Heart left ventricle (tissue), 16 donors: ENCODE measurements at regions not wholly inside any gene's neighbourhood (a gene's known extent, or its start where the extent isn't known, plus 50 kb on each side); places are given as distances from the start of the nearest gene placed in this dataset.
"Not testable (repeated sequence)": the region's sequence is repeated elsewhere in the genome, so short reads cannot be mapped to it uniquely, and the experiment has no call there.

ENCODE experiments used
- ATAC-seq, 4 donors: fragments of 200-7000 bp; cut with Tn5 transposase; one replicate each; pipeline ENCODE4 v1.9.1; 2020 to 2022; ENCODE audit warnings: moderate library complexity in 4 of 4, mild to moderate bottlenecking in 3 of 4, moderate number of reproducible peaks in 1 of 4
- DNase-seq, 5 donors: peaks; one replicate each; pipeline ENCODE4 v3.0.0-alpha.2; 2020
- H3K27ac ChIP-seq, 12 donors: fragments of 200-600 bp; sonication (generic) in 4 of 12; one replicate each; pipeline versions ENCODE4 v1.5.0 to v1.8.0; 2016 to 2022; ENCODE audit warnings: mild to moderate bottlenecking in 2 of 12
- H3K27me3 ChIP-seq, 9 donors: fragments of 200-600 bp; sonication (generic) in 2 of 9; one replicate each; pipeline versions ENCODE4 v1.5.1 to v1.8.0; 2016 to 2022; ENCODE audit warnings: mild to moderate bottlenecking in 3 of 9
- H3K36me3 ChIP-seq, 9 donors: fragments of 200-600 bp; sonication (generic) in 2 of 9; one replicate each; pipeline versions ENCODE4 v1.5.0 to v1.8.0; 2018 to 2022; ENCODE audit warnings: mild to moderate bottlenecking in 2 of 9
- H3K4me1 ChIP-seq, 12 donors: fragments of 200-600 bp; sonication (generic) in 4 of 12; one replicate each; pipeline versions ENCODE4 v1.5.0 to v1.8.0; 2016 to 2022; ENCODE audit warnings: mild to moderate bottlenecking in 3 of 12
- H3K4me3 ChIP-seq, 12 donors: fragments of 200-600 bp; sonication (generic) in 4 of 12; one replicate each; pipeline versions ENCODE4 v1.5.0 to v1.8.0; 2017 to 2022; ENCODE audit warnings: mild to moderate bottlenecking in 9 of 12, moderate library complexity in 4 of 12
- H3K9me3 ChIP-seq, 12 donors: fragments of 200-600 bp; sonication (generic) in 4 of 12; one replicate each; pipeline versions ENCODE4 v1.5.0 to v1.8.0; 2016 to 2022; ENCODE audit warnings: mild to moderate bottlenecking in 1 of 12
- POLR2A ChIP-seq, 2 donors: fragments of 450-650 bp; IDR thresholded peaks; one replicate each; pipeline ENCODE4 v1.6.1; 2017; ENCODE audit warnings: antibody characterized with exemption in 2 of 2, mild to moderate bottlenecking in 2 of 2, moderate library complexity in 2 of 2
- WGBS, 4 donors: extraction: QIAGEN DNeasy Blood & Tissue Kit in 2 of 4; methylation state at CpG; one replicate each; pipeline versions ENCODE4 v1.1.5 to v1.1.7; 2013 to 2018; 5-methylcytosine and 5-hydroxymethylcytosine counted together
- intact Hi-C, 10 donors: fragments of 100-400 bp; cut with DNase I; formaldehyde crosslinking; loops; one replicate each; pipeline versions ENCODE4 v1.11.1 to v1.14.2; 2022
- TF ChIP-seq, protein P1 (sequence below), 12 donors: fragments of 200-600 bp; sonication (generic) in 4 of 12; IDR thresholded peaks; one replicate each; pipeline versions ENCODE4 v1.5.0 to v1.8.0; 2018 to 2022; ENCODE audit warnings: antibody characterized with exemption in 12 of 12, mild to moderate bottlenecking in 5 of 12
- donor health status: ischemic (EF 13 %, LVEDD 7.1; RV severe dilation, severe dysfunction).
- donor health status: healthy with polysubstance abuse.
- donor health status: DM: no; HTN: yes; CAD: no.
- donor health status: DM: no; HTN: no; CAD: no.
- donor health status: ischemic (EF 25% LVEDD 6.9; RV normal size, moderate dysfunction).
- donor health status: ischemic (EF 25% LVEDD 5.7; RV mildly dilated, moderate dysfunction).
- donor health status: healthy.
- donor health status: DM: yes; HTN: yes; CAD: no.
- donor health status: ischemic (EF 35%, LVEDD 5.7; RV mildly dilated, moderate dysfunction).
- donor health status: nonischemic (EF 11% LVEDD 7.7; RV severe dilation, severe dysfunction).
- donor health status: DM: yes; HTN: yes; CAD: no.
- donor health status: PGD.
- donor health status: ischemic (EF 29% LVEDD 5.4; RV normal size, mild dysfunction).
- donor health status: nonischemic (EF 23%, LVEDD 6.1; RV moderate dilation, normal function).

DNA sequence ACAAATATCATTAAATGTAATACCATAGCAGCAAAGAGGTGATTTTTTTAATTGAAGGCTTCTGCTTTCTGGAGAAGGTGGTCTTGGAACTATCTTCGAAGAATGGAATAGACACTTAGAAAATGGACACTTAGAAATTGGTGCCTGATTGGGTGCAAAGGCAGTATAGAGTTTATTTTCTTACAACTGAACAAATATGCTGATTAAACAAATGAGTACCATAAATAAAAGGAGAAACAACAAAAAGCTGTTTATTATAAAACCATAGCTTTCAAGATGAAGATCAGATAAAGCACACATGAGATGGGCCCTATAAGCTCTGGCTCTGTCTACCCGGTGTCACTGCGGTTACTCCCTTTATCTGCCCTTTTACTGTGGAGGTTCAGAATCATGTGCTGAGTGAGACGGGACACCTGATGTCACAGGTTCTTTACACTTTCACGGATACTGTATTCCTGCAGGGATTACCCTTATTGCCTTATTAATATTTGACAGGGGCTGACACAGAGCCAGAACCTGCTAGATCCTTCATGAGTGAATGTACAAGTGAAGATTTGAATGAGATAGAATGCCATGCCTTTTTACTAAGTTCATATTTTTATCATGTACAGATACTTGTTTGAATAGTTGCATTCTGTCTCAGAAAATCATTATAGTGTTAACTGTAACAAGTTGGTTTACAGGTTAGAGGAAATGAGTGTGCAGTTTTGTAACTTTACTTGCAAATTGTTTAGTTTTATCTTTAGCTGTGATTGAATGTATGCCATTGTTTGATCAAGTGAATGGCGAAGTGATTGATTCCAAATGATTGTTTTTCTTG lies 477.5 kb upstream of the RGS6 start:
- H3K27ac ChIP-seq: no peak overlapping the region
- intact Hi-C loops: no loop called here
- H3K4me3 ChIP-seq: no peak overlapping the region
- peaks cover 0 to 6% (median 0%) of the 10 kb centered on the region in 12 donors for H3K9me3 ChIP-seq
- H3K27me3 ChIP-seq: no peaks in the 10 kb centered on the region
- DNase-seq (no peak), ATAC-seq (no peak)
- no peak for TF ChIP-seq POLR2A (IDR thresholded peaks at IDR 0.05)
- TF ChIP-seq, protein P1, sequence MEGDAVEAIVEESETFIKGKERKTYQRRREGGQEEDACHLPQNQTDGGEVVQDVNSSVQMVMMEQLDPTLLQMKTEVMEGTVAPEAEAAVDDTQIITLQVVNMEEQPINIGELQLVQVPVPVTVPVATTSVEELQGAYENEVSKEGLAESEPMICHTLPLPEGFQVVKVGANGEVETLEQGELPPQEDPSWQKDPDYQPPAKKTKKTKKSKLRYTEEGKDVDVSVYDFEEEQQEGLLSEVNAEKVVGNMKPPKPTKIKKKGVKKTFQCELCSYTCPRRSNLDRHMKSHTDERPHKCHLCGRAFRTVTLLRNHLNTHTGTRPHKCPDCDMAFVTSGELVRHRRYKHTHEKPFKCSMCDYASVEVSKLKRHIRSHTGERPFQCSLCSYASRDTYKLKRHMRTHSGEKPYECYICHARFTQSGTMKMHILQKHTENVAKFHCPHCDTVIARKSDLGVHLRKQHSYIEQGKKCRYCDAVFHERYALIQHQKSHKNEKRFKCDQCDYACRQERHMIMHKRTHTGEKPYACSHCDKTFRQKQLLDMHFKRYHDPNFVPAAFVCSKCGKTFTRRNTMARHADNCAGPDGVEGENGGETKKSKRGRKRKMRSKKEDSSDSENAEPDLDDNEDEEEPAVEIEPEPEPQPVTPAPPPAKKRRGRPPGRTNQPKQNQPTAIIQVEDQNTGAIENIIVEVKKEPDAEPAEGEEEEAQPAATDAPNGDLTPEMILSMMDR (IDR thresholded peaks at IDR 0.05): no peak
- H3K36me3 ChIP-seq: no peaks in the 10 kb centered on the region
- H3K4me1 ChIP-seq: no peaks in the 10 kb centered on the region
- WGBS, 4 donors: 71 to 76% (median 71%) methylated on average over 6 of the region's 6 CpGs

DNA sequence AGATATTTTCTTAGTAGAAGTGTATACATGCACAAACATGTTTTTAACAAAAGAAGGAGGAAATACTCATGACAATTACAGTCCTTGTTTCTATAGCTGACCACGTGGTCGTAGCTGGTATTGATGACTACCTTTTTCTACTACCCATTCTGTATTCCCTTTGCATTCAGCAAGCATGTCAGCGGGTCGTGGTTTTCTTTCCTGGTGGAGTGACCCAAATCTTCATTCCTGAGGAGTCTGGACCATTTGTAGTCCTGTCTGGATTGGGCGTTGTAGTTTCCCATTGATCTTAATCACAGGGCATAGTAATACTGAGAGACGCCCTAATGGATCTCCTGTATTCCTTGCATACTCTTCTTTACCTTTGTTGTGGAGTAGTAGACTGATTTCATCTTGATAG lies 472.1 kb upstream of the RGS6 start:
- H3K4me1 ChIP-seq: no peaks in the 10 kb centered on the region
- no peaks in the 10 kb centered on the region for H3K36me3 ChIP-seq
- H3K9me3 ChIP-seq: peaks cover 0 to 18% (median 0%) of the 10 kb centered on the region in 12 donors
- no peak for DNase-seq
- intact Hi-C loops: no loop called here
- no peak overlapping the region for H3K4me3 ChIP-seq
- H3K27ac ChIP-seq: no peak overlapping the region
- 91 to 98% (median 96%) methylated on average over 6 of the region's 6 CpGs for WGBS, 4 donors
- H3K27me3 ChIP-seq: no peaks in the 10 kb centered on the region
- no peak for TF ChIP-seq POLR2A (IDR thresholded peaks at IDR 0.05)
- TF ChIP-seq, protein P1 (IDR thresholded peaks at IDR 0.05): no peak
- no peak for ATAC-seq

DNA sequence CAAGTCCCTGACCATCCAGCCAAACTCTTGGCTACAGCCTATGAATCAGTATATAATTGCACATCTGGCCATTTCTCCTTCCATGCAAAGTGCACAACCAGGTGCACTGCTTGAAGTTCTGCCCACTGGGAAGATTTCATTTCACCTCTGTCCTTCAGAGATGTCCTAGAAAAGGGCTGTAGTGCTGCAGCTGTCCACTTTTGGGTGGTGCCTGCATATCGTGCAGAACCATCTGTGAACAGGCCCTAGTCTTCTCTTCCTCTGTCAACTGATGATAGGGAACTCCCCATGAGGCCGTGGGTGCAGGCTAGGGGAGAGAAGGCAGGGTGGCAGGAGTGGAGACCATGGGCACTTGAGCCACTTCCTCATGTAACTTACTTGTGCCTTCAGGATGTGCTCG lies 470.6 kb upstream of the RGS6 start:
- H3K4me3 ChIP-seq, H3K27ac ChIP-seq, H3K4me1 ChIP-seq, H3K36me3 ChIP-seq, H3K27me3 ChIP-seq, ATAC-seq, DNase-seq, intact Hi-C loops: not testable (repeated sequence)
- WGBS, 4 donors: 93 to 98% (median 95%) methylated on average over 2 to 3 of the region's 3 CpGs
- H3K9me3 ChIP-seq: peaks cover 0 to 18% (median 0%) of the 10 kb centered on the region in 12 donors

GRCh38 chr14:71463807-71464206 lies 468.4 kb upstream of the RGS6 start:
- peaks cover 0 to 12% (median 6%) of the 10 kb centered on the region in 12 donors for H3K4me1 ChIP-seq
- intact Hi-C loops: no loop called here
- no peaks in the 10 kb centered on the region for H3K27me3 ChIP-seq
- no peak overlapping the region for H3K4me3 ChIP-seq
- no peaks in the 10 kb centered on the region for H3K36me3 ChIP-seq
- TF ChIP-seq, protein P1 (IDR thresholded peaks at IDR 0.05): no peak
- H3K9me3 ChIP-seq: peaks cover 0 to 18% (median 0%) of the 10 kb centered on the region in 12 donors
- ATAC-seq (no peak), DNase-seq (no peak)
- H3K27ac ChIP-seq: no peak overlapping the region

- intact Hi-C loops: no loop called here
- WGBS, 4 donors: 96 to 99% (median 97%) methylated on average over 4 of the region's 4 CpGs
- Histone ChIP-seq H3K9me3 (peaks cover 0 to 18% (median 0%) of the 10 kb centered on the region in 12 donors), H3K36me3 (no peaks in the 10 kb centered on the region), H3K27ac (no peak overlapping the region), H3K27me3 (no peaks in the 10 kb centered on the region), H3K4me1 (peaks cover 0 to 12% (median 6%) of the 10 kb centered on the region in 12 donors), H3K4me3 (no peak overlapping the region)
- ATAC-seq (no peak), DNase-seq (no peak)
- TF ChIP-seq, protein P1 (IDR thresholded peaks at IDR 0.05): no peak
- TF ChIP-seq POLR2A (IDR thresholded peaks at IDR 0.05): no peak
Measured at GRCh38 chr14:71464840-71465239, 467.4 kb upstream of the RGS6 start.
